Right kidney (tissue), 1 donor: ENCODE measurements at regions not wholly inside any gene's neighbourhood (a gene's known extent, or its start where the extent isn't known, plus 50 kb on each side); places are given as distances from the start of the nearest gene placed in this dataset.

ENCODE experiments used
- DNase-seq: peaks from one replicate; pipeline ENCODE4 v3.0.0-alpha.2; 2016

GRCh38 chr14:66072190-66073084 lies 413.7 kb upstream of the CCDC196 start:
- no peak for DNase-seq

GRCh38 chr14:66074537-66074936 lies 411.6 kb upstream of the CCDC196 start:
- no peak for DNase-seq

- no peak for DNase-seq
Observed at GRCh38 chr14:66076176-66076575, 410.0 kb upstream of the CCDC196 start.

GRCh38 chr14:66078006-66078405 lies 408.2 kb upstream of the CCDC196 start:
- DNase-seq: no peak

GRCh38 chr14:66081594-66082376 lies 404.4 kb upstream of the CCDC196 start:
- no peak for DNase-seq

- DNase-seq: no peak
Observed at GRCh38 chr14:66085224-66085623, 400.9 kb upstream of the CCDC196 start.

- DNase-seq: no peak
Observed at GRCh38 chr14:66085665-66086064, 400.5 kb upstream of the CCDC196 start.

- DNase-seq: no peak
Observed at GRCh38 chr14:66087231-66087630, 398.9 kb upstream of the CCDC196 start.

- no peak for DNase-seq
Observed at GRCh38 chr14:66088656-66089055, 397.5 kb upstream of the CCDC196 start.

GRCh38 chr14:66092206-66092605 lies 394.0 kb upstream of the CCDC196 start:
- no peak for DNase-seq

GRCh38 chr14:66092748-66093147 lies 393.4 kb upstream of the CCDC196 start:
- no peak for DNase-seq

- no peak for DNase-seq
Observed at GRCh38 chr14:66094001-66094727, 392.0 kb upstream of the CCDC196 start.

- DNase-seq: no peak
Observed at GRCh38 chr14:66099451-66099850, 386.7 kb upstream of the CCDC196 start.

GRCh38 chr14:66099931-66100330 lies 386.2 kb upstream of the CCDC196 start:
- no peak for DNase-seq

- no peak for DNase-seq
Observed at GRCh38 chr14:66101662-66102061, 384.5 kb upstream of the CCDC196 start.

- no peak for DNase-seq
Observed at GRCh38 chr14:66104486-66104885, 381.7 kb upstream of the CCDC196 start.

GRCh38 chr14:66105815-66106214 lies 380.4 kb upstream of the CCDC196 start:
- DNase-seq: no peak

GRCh38 chr14:66109426-66109825 lies 376.7 kb upstream of the CCDC196 start:
- no peak for DNase-seq

GRCh38 chr14:66111891-66112290 lies 374.3 kb upstream of the CCDC196 start:
- no peak for DNase-seq

GRCh38 chr14:66114071-66114470 lies 372.1 kb upstream of the CCDC196 start:
- no peak for DNase-seq

- no peak for DNase-seq
Observed at GRCh38 chr14:66115740-66116502, 370.2 kb upstream of the CCDC196 start.

GRCh38 chr14:66116732-66117131 lies 369.4 kb upstream of the CCDC196 start:
- DNase-seq: no peak
